Astrocyte (in vitro differentiated cells and primary cell): ENCODE measurements at regions not wholly inside any gene's neighbourhood (a gene's known extent, or its start where the extent isn't known, plus 50 kb on each side); places are given as distances from the start of the nearest gene placed in this dataset.

Experiments used
- DNase-seq: peaks from one replicate; pipeline ENCODE4 v3.0.0-alpha.2; 2010; ENCODE audit warnings: low read depth
- FAIRE-seq: peaks from 2 replicates; lab custom pipeline; 2011; peaks lifted over from hg19 to GRCh38; lab: Jason Lieb, UNC
- H2AFZ ChIP-seq: 2 replicates; pipeline ENCODE4 v1.6.0; 2012; ENCODE audit warnings: low read depth, low read length, inconsistent platforms
- H3K27ac ChIP-seq: 2 replicates; pipeline ENCODE4 v1.5.1; 2011; ENCODE audit warnings: low read depth, low read length, inconsistent platforms
- H3K27me3 ChIP-seq: 2 replicates; pipeline ENCODE4 v1.6.0; 2011; ENCODE audit warnings: low read length, inconsistent platforms; ENCODE audit not compliant: insufficient read depth
- H3K36me3 ChIP-seq: 2 replicates; pipeline ENCODE4 v1.5.1; 2011; ENCODE audit warnings: low read length, inconsistent platforms; ENCODE audit not compliant: insufficient read depth
- H3K4me1 ChIP-seq: 2 replicates; pipeline ENCODE4 v1.5.1; 2011; ENCODE audit warnings: low read length, inconsistent platforms; ENCODE audit not compliant: insufficient read depth
- H3K4me2 ChIP-seq: 2 replicates; pipeline ENCODE4 v1.6.0; 2012; ENCODE audit warnings: low read length, inconsistent platforms
- H3K4me3 ChIP-seq: 2 replicates; pipeline ENCODE4 v1.5.1; 2011; ENCODE audit warnings: low read depth, mild to moderate bottlenecking, low read length, inconsistent platforms; ENCODE audit not compliant: insufficient read depth
- H3K79me2 ChIP-seq: 2 replicates; pipeline ENCODE4 v1.6.0; 2012; ENCODE audit warnings: mild to moderate bottlenecking, low read length, inconsistent platforms; ENCODE audit not compliant: insufficient read depth
- H3K9ac ChIP-seq: 2 replicates; pipeline ENCODE4 v1.6.0; 2012; ENCODE audit warnings: mild to moderate bottlenecking, low read length, inconsistent platforms
- H3K9me3 ChIP-seq: 2 replicates; pipeline ENCODE4 v1.5.1; 2012; ENCODE audit warnings: low read depth, mild to moderate bottlenecking, low read length, inconsistent platforms; ENCODE audit not compliant: insufficient read depth
- H4K20me1 ChIP-seq: 2 replicates; pipeline ENCODE4 v1.6.0; 2012; ENCODE audit warnings: low read length, inconsistent platforms; ENCODE audit not compliant: insufficient read depth
- H3K27ac Mint-ChIP-seq: one replicate; pipeline ENCODE4 v1.8.0; 2021; ENCODE audit warnings: mild to moderate bottlenecking, mixed read lengths; ENCODE audit not compliant: unreplicated experiment
- H3K27me3 Mint-ChIP-seq: one replicate; pipeline ENCODE4 v1.8.0; 2021; ENCODE audit warnings: low read depth, mixed read lengths; ENCODE audit not compliant: unreplicated experiment
- H3K36me3 Mint-ChIP-seq: one replicate; pipeline ENCODE4 v1.8.0; 2021; ENCODE audit warnings: low read depth, mixed read lengths; ENCODE audit not compliant: unreplicated experiment
- H3K4me1 Mint-ChIP-seq: one replicate; pipeline ENCODE4 v1.8.0; 2021; ENCODE audit warnings: low read depth, mixed read lengths; ENCODE audit not compliant: unreplicated experiment
- H3K4me3 Mint-ChIP-seq: one replicate; pipeline ENCODE4 v1.8.0; 2021; ENCODE audit warnings: mild to moderate bottlenecking, moderate library complexity, mixed read lengths; ENCODE audit not compliant: unreplicated experiment
- H3K9me3 Mint-ChIP-seq: one replicate; pipeline ENCODE4 v1.8.0; 2021; ENCODE audit warnings: mild to moderate bottlenecking, mixed read lengths; ENCODE audit not compliant: unreplicated experiment
- CTCF ChIP-seq: IDR thresholded peaks from 2 replicates; pipeline ENCODE4 v1.5.1; 2011; ENCODE audit warnings: low read depth, mild to moderate bottlenecking, inconsistent platforms, low read length, moderate library complexity; ENCODE audit not compliant: insufficient read depth
- EZH2 ChIP-seq: IDR thresholded peaks from 2 replicates; pipeline ENCODE4 v1.6.1; 2012; ENCODE audit warnings: mild to moderate bottlenecking, low read length, inconsistent platforms; ENCODE audit not compliant: insufficient read depth

GRCh38 chr21:16117851-16118590, 388.2 kb downstream of the USP25 start:
- Histone ChIP-seq H3K9ac (peak overlapping the region; percentile 87), H2AFZ (peak overlapping the region; percentile 0), H3K27ac (peak overlapping the region; percentile 91), H4K20me1 (no peaks in the 10 kb centered on the region), H3K36me3 (no peaks in the 10 kb centered on the region), H3K4me3 (peak overlapping the region; percentile 20), H3K27me3 (no peaks in the 10 kb centered on the region), H3K79me2 (no peaks in the 10 kb centered on the region), H3K4me1 (peaks cover 24% of the 10 kb centered on the region), H3K4me2 (peak overlapping the region; percentile 82), H3K9me3 (no peaks in the 10 kb centered on the region)
- Mint-ChIP-seq H3K4me3 (no peak overlapping the region), H3K27me3 (no peaks in the 10 kb centered on the region), H3K27ac (no peak overlapping the region), H3K9me3 (no peaks in the 10 kb centered on the region), H3K36me3 (no peaks in the 10 kb centered on the region), H3K4me1 (no peaks in the 10 kb centered on the region)
- FAIRE-seq (peak; percentile 90), DNase-seq (peak; percentile 99)
- TF ChIP-seq EZH2: no peak
- no peak for TF ChIP-seq CTCF

- DNase-seq (peak; percentile 92), FAIRE-seq (peak; percentile 73)
- Histone ChIP-seq H3K27ac (peak overlapping the region; percentile 59), H4K20me1 (no peaks in the 10 kb centered on the region), H3K79me2 (no peaks in the 10 kb centered on the region), H2AFZ (no peak overlapping the region), H3K9ac (peak overlapping the region; percentile 50), H3K4me2 (peak overlapping the region; percentile 37), H3K9me3 (no peaks in the 10 kb centered on the region), H3K4me1 (peaks cover 5% of the 10 kb centered on the region), H3K27me3 (no peaks in the 10 kb centered on the region), H3K36me3 (no peaks in the 10 kb centered on the region), H3K4me3 (no peak overlapping the region)
- Mint-ChIP-seq H3K9me3 (no peaks in the 10 kb centered on the region), H3K4me1 (no peaks in the 10 kb centered on the region), H3K36me3 (no peaks in the 10 kb centered on the region), H3K27me3 (no peaks in the 10 kb centered on the region), H3K4me3 (no peak overlapping the region), H3K27ac (no peak overlapping the region)
- no peak for TF ChIP-seq CTCF
- no peak for TF ChIP-seq EZH2
Measured at GRCh38 chr21:16124378-16125138, 394.8 kb downstream of the USP25 start.
